Activated T-helper 1 cell treated with anti-CD3 and anti-CD28 coated beads, Interleukin-12 subunit alpha, Interleukin-12 subunit beta, Interleukin-2, Interleukin-4 antibody, amounts not matched to agents 30 ng/mL and 10 ng/mL and 1 ng/mL, durations not matched to agents 14 hours and 24 hours and 36 hours (primary cell): ENCODE measurements at regions not wholly inside any gene's neighbourhood (a gene's known extent, or its start where the extent isn't known, plus 50 kb on each side); places are given as distances from the start of the nearest gene placed in this dataset.
"Not testable (repeated sequence)": the region's sequence is repeated elsewhere in the genome, so short reads cannot be mapped to it uniquely, and the experiment has no call there.

Experiments used
- DNase-seq: peaks from one replicate; pipeline ENCODE4 v3.0.0; 2021; ENCODE audit warnings: low spot score
- H3K27ac Mint-ChIP-seq: one replicate; pipeline ENCODE4 v1.8.0; 2021; ENCODE audit warnings: mild to moderate bottlenecking, mixed read lengths
- H3K27me3 Mint-ChIP-seq: one replicate; pipeline ENCODE4 v1.8.0; 2022; ENCODE audit warnings: mild to moderate bottlenecking, moderate library complexity, mixed read lengths; ENCODE audit not compliant: insufficient read depth
- H3K36me3 Mint-ChIP-seq: one replicate; pipeline ENCODE4 v1.8.0; 2021; ENCODE audit warnings: low read depth, mixed read lengths
- H3K4me1 Mint-ChIP-seq: one replicate; pipeline ENCODE4 v1.8.0; 2021; ENCODE audit warnings: low read depth, mixed read lengths
- H3K4me3 Mint-ChIP-seq: one replicate; pipeline ENCODE4 v1.8.0; 2021; ENCODE audit warnings: mild to moderate bottlenecking, moderate library complexity, mixed read lengths
- H3K9me3 Mint-ChIP-seq: one replicate; pipeline ENCODE4 v1.8.0; 2021; ENCODE audit warnings: mixed read lengths
- intact Hi-C: fragments of 100-400 bp; cut with micrococcal nuclease; formaldehyde crosslinking; loops from one replicate; pipeline ENCODE4 v1.15.1; 2024

DNA sequence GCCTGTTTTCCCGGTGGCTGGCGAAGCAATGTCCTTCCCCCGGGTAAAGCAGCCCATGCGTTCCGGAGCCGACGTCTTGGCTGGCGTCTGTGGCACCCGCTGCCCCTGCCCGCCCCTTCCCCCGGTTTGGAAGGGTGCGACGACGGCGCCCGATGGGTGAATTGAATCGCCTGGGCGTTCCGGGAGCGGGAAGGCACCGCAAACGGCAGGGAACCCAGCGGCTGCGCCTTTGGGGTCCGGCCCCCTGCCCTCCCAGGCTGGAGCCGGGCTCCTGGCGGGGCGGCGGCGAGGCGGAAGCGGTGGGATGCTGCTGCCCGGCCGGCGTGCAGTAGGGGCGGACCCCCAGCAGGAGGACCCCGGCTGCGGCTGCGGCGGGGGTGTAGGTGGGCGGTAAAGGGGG is 123.6 kb upstream of the RHOU start:
- intact Hi-C loops, H3K4me1 Mint-ChIP-seq, H3K9me3 Mint-ChIP-seq, H3K36me3 Mint-ChIP-seq, DNase-seq, H3K4me3 Mint-ChIP-seq, H3K27ac Mint-ChIP-seq, H3K27me3 Mint-ChIP-seq: not testable (repeated sequence)

- H3K27me3 Mint-ChIP-seq, DNase-seq, H3K4me3 Mint-ChIP-seq, intact Hi-C loops, H3K9me3 Mint-ChIP-seq, H3K27ac Mint-ChIP-seq, H3K36me3 Mint-ChIP-seq, H3K4me1 Mint-ChIP-seq: not testable (repeated sequence)
Observed at GRCh38 chr1:228622002-228622716, 113.1 kb upstream of the RHOU start.

- H3K4me3 Mint-ChIP-seq, H3K9me3 Mint-ChIP-seq, intact Hi-C loops, DNase-seq, H3K27ac Mint-ChIP-seq, H3K4me1 Mint-ChIP-seq, H3K27me3 Mint-ChIP-seq, H3K36me3 Mint-ChIP-seq: not testable (repeated sequence)
Observed at GRCh38 chr1:228626481-228626880, 108.8 kb upstream of the RHOU start.

- DNase-seq, H3K9me3 Mint-ChIP-seq, intact Hi-C loops, H3K27me3 Mint-ChIP-seq, H3K4me1 Mint-ChIP-seq, H3K36me3 Mint-ChIP-seq, H3K27ac Mint-ChIP-seq, H3K4me3 Mint-ChIP-seq: not testable (repeated sequence)
Observed at GRCh38 chr1:228632858-228633257, 102.4 kb upstream of the RHOU start.

DNA sequence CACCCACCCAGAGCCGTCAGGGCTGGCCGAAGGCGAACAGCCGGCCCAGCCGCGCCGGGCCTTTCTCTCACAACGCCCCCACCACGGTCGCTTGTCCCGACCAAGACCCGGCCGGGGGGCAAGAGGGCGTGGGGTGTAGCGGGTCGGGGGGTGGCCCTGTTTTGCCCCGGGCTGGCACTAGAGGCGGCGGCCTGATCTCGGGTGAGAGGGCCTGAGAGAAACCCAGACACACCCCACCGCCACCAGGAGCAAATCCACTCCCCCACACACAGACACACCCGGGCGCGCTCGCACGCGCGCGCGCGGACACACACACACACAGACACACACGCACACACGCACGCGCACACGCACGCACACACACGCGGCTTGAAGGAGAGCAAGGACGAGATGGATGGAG is 100.0 kb upstream of the RHOU start:
- H3K4me3 Mint-ChIP-seq, intact Hi-C loops, H3K27me3 Mint-ChIP-seq, H3K36me3 Mint-ChIP-seq, H3K4me1 Mint-ChIP-seq, H3K27ac Mint-ChIP-seq, H3K9me3 Mint-ChIP-seq: not testable (repeated sequence)
- peak; percentile 25 for DNase-seq

GRCh38 chr1:228637529-228637928 is 97.8 kb upstream of the RHOU start:
- DNase-seq, H3K4me1 Mint-ChIP-seq, H3K4me3 Mint-ChIP-seq, H3K36me3 Mint-ChIP-seq, H3K27ac Mint-ChIP-seq, intact Hi-C loops, H3K27me3 Mint-ChIP-seq, H3K9me3 Mint-ChIP-seq: not testable (repeated sequence)

DNA sequence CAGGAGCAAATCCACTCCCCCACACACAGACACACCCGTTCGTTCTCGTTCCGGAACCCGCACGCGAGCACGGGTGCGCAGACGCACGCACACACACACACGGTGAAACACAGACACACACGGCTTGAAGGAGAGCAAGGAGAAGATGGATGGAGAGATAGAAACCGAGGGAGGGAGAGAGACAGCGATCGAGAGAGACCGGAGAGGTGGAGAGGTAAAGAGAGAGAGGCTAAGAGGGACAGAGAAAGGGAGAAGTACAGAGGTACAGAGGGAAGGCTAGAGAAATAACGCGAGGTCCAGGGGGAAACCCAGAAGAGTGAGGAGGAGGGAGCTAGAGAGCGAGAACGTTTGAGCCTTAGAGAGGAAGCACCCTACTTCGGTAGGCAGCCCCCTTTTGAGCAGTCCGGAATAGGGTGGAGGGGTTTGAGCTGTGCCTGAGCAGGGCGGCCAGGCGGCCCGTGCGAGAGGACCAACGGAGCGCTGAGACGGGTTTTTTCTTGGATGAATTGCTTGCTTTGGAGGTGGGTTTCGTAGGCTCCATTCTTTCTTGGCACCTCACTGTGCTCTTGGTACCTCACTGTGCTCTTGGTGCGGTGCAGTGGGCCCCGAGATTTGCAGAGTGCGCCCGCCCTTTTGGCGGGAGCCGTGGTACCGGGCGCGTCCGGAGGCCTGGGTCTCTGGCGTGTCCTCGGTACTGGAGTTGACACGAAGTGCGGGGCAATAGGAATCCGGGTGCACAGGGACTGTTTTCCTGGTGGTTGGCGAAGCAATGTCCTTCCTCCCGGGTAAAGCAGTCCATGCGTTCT is 88.4 kb upstream of the RHOU start:
- Mint-ChIP-seq H3K27me3 (peaks cover 46% of the 10 kb centered on the region), H3K36me3 (peaks cover 1% of the 10 kb centered on the region), H3K27ac (peak overlapping the region; percentile 76), H3K4me1 (peaks cover 20% of the 10 kb centered on the region), H3K9me3 (no peaks in the 10 kb centered on the region), H3K4me3 (peak overlapping the region; percentile 84)
- intact Hi-C loops, result no loop called here
- DNase-seq, result peak; percentile 21

DNA sequence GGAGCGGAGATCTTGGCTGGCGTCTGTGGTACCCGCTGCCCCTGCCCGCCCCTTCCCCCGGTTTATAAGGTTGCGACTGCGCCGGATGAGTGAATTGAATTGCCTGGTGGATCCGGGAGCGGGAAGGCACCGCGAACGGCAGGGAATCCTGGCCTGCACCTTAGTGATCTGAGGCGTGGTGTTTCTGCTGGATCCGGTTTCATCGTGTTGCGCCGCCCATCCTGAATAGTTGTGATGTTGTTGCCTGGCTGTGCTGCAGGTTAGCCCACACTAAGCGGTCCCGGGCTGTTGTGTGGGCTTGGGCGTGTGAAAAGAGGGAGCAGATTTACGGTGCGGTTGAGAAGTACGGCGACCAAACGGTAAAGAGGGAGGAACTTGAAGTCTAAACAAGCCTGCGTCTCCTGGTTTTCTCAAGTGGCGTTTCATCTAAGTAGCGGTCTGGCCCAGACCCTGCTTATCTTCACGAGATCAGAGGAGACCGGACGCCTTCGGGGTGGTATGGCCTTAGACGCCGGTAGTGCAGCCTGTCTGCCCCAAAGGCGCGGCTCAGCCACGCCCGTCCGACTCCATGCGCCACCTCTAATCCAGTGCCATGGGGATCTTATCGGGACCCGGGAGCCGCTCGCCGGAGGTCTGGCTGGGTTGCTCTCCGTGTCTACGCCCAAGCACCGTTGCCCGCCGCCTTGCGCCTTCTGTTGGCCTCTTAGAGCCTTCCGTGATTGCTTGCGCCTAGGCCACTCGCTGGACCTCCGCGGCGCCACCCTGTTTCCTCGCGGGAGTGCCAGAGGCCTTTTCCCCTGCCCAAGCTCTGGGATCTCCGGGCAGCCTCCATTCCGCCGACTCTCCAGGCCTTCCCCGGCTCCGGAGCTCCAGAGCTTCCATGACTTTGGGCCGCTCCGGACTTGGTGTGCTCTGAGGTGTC is 87.5 kb upstream of the RHOU start:
- no peak for DNase-seq

DNA sequence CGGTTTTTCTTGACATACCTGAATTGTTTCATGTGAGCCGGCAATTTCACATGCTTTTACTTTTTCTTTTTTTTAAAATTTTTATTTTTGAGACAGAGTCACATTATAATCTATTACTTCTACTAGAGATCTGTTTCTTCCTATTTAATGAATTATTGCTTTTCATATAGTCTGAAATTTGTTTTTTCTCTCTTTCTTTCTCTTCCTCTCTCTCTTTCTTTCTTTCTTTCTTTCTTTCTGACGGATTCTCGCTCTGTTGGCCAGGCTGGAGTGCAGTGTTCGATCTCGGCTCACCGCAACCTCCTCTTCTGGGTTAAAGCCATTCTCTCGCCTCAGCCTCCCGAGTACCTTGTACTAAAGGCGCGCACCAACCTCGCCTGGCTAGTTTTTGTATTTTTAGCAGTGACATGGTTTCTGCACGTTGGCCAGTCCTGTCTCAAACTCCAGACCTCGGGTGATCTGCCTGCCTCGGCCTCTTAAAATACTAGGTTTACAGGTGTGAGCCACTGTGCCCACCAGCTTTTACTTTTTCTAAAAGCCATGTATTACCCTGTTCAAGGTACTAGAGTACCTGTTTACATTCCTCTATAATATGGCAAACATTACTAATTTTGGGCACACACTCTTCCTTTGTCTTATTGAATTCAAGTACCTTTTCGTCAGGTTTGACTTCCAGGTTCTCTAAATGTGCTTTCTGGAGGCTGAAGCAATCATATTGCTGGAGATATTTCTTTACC is 86.5 kb upstream of the RHOU start:
- Mint-ChIP-seq H3K4me1 (peaks cover 20% of the 10 kb centered on the region), H3K9me3 (no peaks in the 10 kb centered on the region), H3K36me3 (peaks cover 1% of the 10 kb centered on the region), H3K27ac (peak overlapping the region; percentile 9), H3K4me3 (peak overlapping the region; percentile 84), H3K27me3 (peaks cover 53% of the 10 kb centered on the region)
- intact Hi-C loops, result no loop called here
- no peak for DNase-seq

More for the DNA sequence above, 87.5 kb upstream of the RHOU start:
- Mint-ChIP-seq H3K27me3 (peaks cover 51% of the 10 kb centered on the region), H3K27ac (peak overlapping the region; percentile 49), H3K36me3 (peaks cover 1% of the 10 kb centered on the region), H3K9me3 (no peaks in the 10 kb centered on the region), H3K4me3 (peak overlapping the region; percentile 84), H3K4me1 (peaks cover 20% of the 10 kb centered on the region)
- intact Hi-C loops, result no loop called here

- Mint-ChIP-seq H3K4me1 (peaks cover 20% of the 10 kb centered on the region), H3K36me3 (peaks cover 1% of the 10 kb centered on the region), H3K4me3 (no peak overlapping the region), H3K9me3 (no peaks in the 10 kb centered on the region), H3K27ac (no peak overlapping the region), H3K27me3 (peaks cover 57% of the 10 kb centered on the region)
- intact Hi-C loops, result no loop called here
- DNase-seq, result no peak
Observed at GRCh38 chr1:228650141-228650540, 85.1 kb upstream of the RHOU start.

DNA sequence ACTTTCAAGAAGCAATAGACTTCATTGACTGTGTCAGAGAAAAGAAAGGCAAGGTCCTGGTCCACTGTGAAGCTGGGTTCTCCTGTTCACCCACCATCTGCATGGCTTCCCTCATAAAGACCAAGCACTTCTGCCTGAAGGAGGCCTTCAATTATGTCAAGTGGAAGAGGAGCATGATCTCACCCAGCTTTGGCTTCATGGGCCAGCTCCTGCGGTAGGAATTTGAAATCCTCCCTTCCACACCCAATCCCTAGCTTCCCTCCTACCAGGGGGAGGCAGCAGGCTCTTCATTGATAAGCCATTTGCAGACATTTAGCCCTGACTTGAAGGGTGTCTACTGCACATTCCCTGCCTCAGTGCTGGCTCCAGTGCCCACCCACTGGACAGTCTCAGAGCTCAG is 84.3 kb upstream of the RHOU start:
- Mint-ChIP-seq H3K9me3 (no peaks in the 10 kb centered on the region), H3K4me1 (peaks cover 20% of the 10 kb centered on the region), H3K27ac (no peak overlapping the region), H3K36me3 (peaks cover 1% of the 10 kb centered on the region), H3K4me3 (no peak overlapping the region), H3K27me3 (peaks cover 63% of the 10 kb centered on the region)
- intact Hi-C loops, result no loop called here
- DNase-seq, result no peak

DNA sequence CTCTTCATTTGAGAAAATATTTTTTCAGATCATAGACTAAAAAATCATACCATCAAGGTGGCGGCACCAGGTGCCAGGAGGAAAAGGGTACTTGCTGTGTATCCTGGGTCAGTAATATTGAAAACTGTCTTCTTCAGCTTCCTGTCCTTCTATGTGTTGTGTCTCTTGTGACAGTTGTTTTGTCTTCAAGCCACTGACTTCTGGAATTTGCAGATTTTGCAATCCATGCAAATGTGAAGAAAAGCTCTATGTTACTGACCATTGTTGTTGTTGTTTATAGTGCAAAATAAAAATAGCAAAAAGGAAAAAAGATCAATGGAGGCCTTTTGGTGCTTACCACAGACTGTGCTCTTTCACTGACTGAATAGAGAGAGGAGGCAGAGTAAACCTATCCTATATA is 83.2 kb upstream of the RHOU start:
- intact Hi-C loops, result no loop called here
- Mint-ChIP-seq H3K4me3 (no peak overlapping the region), H3K9me3 (no peaks in the 10 kb centered on the region), H3K27ac (no peak overlapping the region), H3K27me3 (peaks cover 66% of the 10 kb centered on the region), H3K36me3 (peaks cover 1% of the 10 kb centered on the region), H3K4me1 (peaks cover 12% of the 10 kb centered on the region)
- no peak for DNase-seq
